ENCODE measurements at regions not wholly inside any gene's neighbourhood (a gene's known extent, or its start where the extent isn't known, plus 50 kb on each side); places are given as distances from the start of the nearest gene placed in this dataset.
A peak's percentile ranks its signal among the peaks of the same experiment; 100 is the strongest.
"Not testable (repeated sequence)": the region's sequence is repeated elsewhere in the genome, so short reads cannot be mapped to it uniquely, and the experiment has no call there.

- Histone ChIP-seq H3K36me3 (no peaks in the 10 kb centered on the region), H3K4me1 (no peaks in the 10 kb centered on the region), H3K4me3 (no peak overlapping the region), H3K9me3 (peaks cover 0 to 4% of the 10 kb centered on the region in 2 donors), H3K27me3 (no peaks in the 10 kb centered on the region), H3K27ac (no peak overlapping the region)
- DNase-seq (ENCODE audit: low spot score in 2 of 2), result no peak
- TF ChIP-seq, protein P1, sequence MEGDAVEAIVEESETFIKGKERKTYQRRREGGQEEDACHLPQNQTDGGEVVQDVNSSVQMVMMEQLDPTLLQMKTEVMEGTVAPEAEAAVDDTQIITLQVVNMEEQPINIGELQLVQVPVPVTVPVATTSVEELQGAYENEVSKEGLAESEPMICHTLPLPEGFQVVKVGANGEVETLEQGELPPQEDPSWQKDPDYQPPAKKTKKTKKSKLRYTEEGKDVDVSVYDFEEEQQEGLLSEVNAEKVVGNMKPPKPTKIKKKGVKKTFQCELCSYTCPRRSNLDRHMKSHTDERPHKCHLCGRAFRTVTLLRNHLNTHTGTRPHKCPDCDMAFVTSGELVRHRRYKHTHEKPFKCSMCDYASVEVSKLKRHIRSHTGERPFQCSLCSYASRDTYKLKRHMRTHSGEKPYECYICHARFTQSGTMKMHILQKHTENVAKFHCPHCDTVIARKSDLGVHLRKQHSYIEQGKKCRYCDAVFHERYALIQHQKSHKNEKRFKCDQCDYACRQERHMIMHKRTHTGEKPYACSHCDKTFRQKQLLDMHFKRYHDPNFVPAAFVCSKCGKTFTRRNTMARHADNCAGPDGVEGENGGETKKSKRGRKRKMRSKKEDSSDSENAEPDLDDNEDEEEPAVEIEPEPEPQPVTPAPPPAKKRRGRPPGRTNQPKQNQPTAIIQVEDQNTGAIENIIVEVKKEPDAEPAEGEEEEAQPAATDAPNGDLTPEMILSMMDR (IDR thresholded peaks at IDR 0.05), result no peak
- no peak for TF ChIP-seq POLR2AphosphoS5 (IDR thresholded peaks at IDR 0.05)
- no peak for TF ChIP-seq POLR2A (IDR thresholded peaks at IDR 0.05)
- intact Hi-C loops (cut with DNase I; ENCODE audit: low total_unique reads), result no loop called here
These were observed 186.7 kb downstream of the UACA start for GRCh38 chr15:70576696-70577095.

DNA sequence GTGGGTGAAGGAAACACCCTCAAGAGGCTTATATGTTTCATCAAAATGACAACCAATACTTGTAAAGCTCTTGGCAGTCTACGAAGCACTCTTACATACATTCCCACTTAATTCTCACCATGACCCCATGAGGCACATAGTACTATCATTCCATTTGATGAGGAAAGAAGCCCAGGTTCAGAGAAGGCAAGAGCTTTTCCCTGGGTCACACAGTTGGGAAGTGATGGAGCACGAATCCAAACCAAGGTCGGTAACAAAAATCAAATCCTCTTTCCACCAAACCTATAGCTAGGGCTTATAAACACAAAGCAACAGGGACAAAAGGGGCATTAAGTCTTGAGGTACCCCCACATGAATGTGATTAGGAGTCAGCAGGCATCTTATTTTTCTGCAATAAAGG lies 187.1 kb downstream of the UACA start:
- Histone ChIP-seq H3K36me3 (no peaks in the 10 kb centered on the region), H3K4me1 (no peaks in the 10 kb centered on the region), H3K4me3 (no peak overlapping the region), H3K27me3 (no peaks in the 10 kb centered on the region), H3K27ac (no peak overlapping the region), H3K9me3 (peaks cover 0 to 4% of the 10 kb centered on the region in 2 donors)
- no peak for DNase-seq (ENCODE audit: low spot score in 2 of 2)
- TF ChIP-seq POLR2AphosphoS5 (IDR thresholded peaks at IDR 0.05) (no peak), POLR2A (IDR thresholded peaks at IDR 0.05) (no peak)
- intact Hi-C loops (cut with DNase I; ENCODE audit: low total_unique reads), result no loop called here

DNA sequence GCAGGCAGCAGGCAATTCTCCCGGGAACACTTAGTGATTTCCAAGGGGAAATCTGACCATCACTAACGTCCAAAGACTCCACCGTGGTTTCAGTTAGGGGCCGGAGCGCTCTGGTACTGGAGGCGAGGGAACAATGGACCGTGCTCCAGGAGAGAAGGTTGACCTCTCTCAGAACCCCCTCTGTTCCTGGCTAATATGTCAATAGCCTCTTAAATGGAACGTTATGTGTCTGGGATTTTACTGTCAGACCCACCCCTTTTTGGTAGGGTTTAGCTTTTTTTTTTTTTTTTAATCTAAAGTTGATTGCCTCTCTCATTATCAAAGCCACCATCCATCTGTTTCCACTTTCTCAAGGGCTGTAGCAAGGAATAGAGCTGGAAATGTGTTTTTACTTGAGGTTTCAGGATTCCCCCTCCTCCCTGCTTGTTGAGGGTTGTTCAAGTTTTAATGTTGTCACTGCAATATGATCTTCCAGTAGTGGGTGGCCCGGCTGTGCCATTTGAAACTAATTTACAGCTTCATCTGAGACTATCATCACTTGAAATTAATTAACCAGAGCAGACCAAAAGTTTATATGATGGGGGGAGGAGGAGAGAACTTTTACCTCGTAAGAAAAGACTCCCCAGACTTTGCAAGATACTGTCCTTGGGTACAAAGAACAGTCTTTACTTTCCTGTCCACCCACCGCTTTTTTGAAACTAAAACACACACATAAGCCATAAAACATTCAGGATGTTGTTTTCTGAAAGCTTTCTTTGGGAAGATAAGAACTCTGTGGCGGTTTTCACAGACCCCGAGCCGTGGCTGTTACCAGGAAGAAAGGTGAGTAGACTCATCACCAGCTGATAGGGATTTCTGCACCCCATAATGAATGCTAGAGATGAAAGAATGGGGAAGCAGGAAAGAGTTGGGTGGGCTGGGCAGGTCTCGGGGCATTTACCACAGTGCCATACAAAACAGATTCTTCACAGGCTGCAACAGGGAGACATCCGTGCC lies 187.8 kb downstream of the UACA start:
- intact Hi-C loops (cut with DNase I; ENCODE audit: low total_unique reads), result no loop called here
- Histone ChIP-seq H3K4me3 (no peak overlapping the region), H3K4me1 (no peaks in the 10 kb centered on the region), H3K9me3 (peaks cover 0 to 4% of the 10 kb centered on the region in 2 donors), H3K27ac (peak overlapping the region in 1 of 2 donors; percentile 35), H3K27me3 (no peaks in the 10 kb centered on the region), H3K36me3 (no peaks in the 10 kb centered on the region)
- no peak for DNase-seq (ENCODE audit: low spot score in 2 of 2)
- no peak for TF ChIP-seq POLR2AphosphoS5 (IDR thresholded peaks at IDR 0.05)
- TF ChIP-seq, protein P1 (IDR thresholded peaks at IDR 0.05), result no peak

DNA sequence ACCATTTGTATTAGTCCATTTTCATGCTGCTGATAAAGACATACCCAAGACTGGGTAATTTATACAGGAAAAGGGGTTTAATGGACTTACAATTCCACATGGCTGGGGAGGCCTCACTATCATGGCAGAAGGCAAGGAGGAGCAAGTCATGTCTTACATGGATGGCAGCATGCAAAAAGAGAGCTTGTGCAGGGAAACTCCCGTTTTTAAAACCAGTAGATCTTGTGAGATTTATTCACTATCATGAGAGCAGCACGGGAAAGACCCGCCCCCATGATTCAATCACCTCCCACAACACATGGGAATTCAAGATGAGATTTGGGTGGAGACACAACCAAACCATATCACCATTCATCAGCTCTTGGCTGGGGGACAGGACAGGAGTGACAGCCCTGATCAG lies 189.0 kb downstream of the UACA start:
- H3K9me3 ChIP-seq; H3K27me3 ChIP-seq; intact Hi-C loops (cut with DNase I; ENCODE audit: low total_unique reads); H3K4me1 ChIP-seq; H3K36me3 ChIP-seq; DNase-seq (ENCODE audit: low spot score in 2 of 2); H3K4me3 ChIP-seq: not testable (repeated sequence)
- peak overlapping the region in 1 of 2 donors; percentile 35 for H3K27ac ChIP-seq

DNA sequence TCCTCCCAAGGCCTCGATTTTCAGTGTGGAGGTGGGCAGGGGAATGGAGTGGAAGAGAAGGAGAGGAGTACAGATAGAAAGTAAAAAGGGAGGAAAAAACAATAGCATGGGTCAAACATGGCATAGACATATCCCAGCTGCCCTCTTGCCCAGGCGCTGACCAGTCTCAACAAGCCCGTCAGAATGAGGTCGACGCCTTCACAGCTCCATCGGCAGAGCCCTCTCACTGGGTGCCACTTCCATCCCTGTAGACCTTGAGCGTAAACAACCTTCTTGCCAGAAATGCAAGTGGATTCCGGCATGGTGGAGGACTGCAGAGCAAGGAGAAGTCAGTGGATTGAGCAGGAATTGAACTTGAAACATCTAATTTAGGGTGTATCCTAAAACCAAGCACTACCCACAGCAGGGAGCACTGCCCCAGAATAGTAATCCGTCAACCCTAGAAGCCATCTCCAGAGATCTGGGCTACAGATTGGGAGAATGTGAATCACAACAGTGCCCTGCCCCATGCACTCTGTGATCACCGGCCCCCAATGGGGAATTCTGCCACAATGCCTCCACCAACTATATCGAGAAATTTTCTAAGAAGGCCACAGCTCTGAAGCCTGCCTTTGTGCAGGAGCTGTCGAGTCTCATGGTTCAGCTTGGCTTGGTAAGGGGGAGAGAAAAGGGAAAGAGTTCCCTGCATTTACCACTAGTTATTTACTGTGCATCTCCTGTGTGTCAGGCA lies 190.1 kb downstream of the UACA start:
- no peak overlapping the region for H3K27ac ChIP-seq
- DNase-seq (ENCODE audit: low spot score in 2 of 2), result no peak
- no peaks in the 10 kb centered on the region for H3K27me3 ChIP-seq
- no peaks in the 10 kb centered on the region for H3K4me1 ChIP-seq
- peaks cover 0 to 4% of the 10 kb centered on the region in 2 donors for H3K9me3 ChIP-seq
- no peaks in the 10 kb centered on the region for H3K36me3 ChIP-seq
- intact Hi-C loops (cut with DNase I; ENCODE audit: low total_unique reads), result no loop called here
- TF ChIP-seq, protein P1 (IDR thresholded peaks at IDR 0.05), result no peak
- TF ChIP-seq POLR2A (IDR thresholded peaks at IDR 0.05), result no peak
- TF ChIP-seq POLR2AphosphoS5 (IDR thresholded peaks at IDR 0.05), result no peak
- no peak overlapping the region for H3K4me3 ChIP-seq
